GM18508 (cell line): ENCODE measurements at regions not wholly inside any gene's neighbourhood (a gene's known extent, or its start where the extent isn't known, plus 50 kb on each side); places are given as distances from the start of the nearest gene placed in this dataset.

ENCODE experiments used
- ATAC-seq: cut with Tn5 transposase; IDR thresholded peaks from one replicate; pipeline ENCODE4 v1.9.1; 2021; ENCODE audit warnings: moderate number of reproducible peaks; ENCODE audit not compliant: insufficient read depth, unreplicated experiment

- no peak for ATAC-seq
These were observed 166.7 kb downstream of the ICE1 start for GRCh38 chr5:5588887-5589826.

DNA sequence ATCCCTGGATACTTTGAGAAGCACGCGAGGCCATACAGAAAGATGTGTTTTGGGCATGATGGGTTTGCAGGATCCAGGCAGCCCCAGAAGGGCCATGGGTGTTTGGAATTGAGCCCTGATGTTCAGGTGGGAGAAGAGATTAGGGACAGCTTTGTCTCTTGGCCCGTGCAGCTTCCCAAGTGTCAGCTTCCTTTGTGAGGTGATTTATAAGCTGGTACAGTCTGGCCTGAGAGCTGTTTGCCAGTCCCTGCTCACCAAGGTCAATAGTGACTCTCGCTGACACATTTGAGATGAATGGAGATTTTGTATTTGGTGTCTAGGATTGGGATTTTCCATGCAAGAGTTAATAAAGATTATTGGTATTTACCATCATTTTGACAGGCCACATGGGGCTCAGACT lies 165.9 kb downstream of the ICE1 start:
- ATAC-seq: no peak

DNA sequence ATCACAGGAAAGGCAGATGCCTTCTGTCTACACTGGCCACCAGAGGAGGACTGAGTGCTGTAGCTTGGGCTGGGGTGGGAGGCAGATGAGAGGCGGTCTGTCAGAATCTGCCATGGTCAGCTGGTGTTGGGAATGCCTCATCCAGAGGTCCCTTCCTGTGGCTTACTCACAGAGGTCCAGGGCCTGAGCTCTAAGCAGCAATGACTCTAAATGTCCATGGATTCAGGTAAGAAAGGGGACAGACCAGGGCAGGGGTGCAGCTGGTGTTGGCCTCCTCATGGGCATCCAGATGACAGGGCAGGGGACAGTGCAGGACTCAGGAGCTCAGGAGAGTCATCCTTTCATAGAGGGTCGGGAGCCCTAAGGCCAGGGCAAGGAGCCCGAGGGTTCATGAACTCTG lies 165.0 kb downstream of the ICE1 start:
- no peak for ATAC-seq

- ATAC-seq: no peak
These were observed 164.2 kb downstream of the ICE1 start for GRCh38 chr5:5586721-5587120.

- ATAC-seq: no peak
These were observed 163.4 kb downstream of the ICE1 start for GRCh38 chr5:5585751-5586341.

- no peak for ATAC-seq
These were observed 162.3 kb downstream of the ICE1 start for GRCh38 chr5:5584751-5585150.

- ATAC-seq: no peak
These were observed 161.8 kb downstream of the ICE1 start for GRCh38 chr5:5584236-5584745.

DNA sequence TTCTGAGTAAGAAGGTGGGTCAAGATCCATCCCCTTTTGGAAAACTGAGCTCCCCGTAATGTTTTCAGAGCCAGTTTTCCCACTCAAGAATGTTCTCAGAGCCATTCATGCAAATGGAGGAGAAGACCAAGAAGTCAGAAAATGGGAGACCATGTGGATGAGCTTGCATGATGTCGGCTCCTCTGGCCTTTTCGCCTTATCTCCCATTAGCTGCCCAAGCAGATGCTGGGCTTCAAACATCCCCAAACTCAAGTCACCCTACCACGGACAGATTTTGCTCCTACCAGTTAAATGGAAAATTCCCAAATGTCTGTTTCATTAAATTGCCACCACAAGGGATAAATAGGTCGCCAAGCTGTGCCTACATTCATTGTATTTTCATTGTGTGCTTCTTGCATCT lies 161.4 kb downstream of the ICE1 start:
- ATAC-seq: no peak

- ATAC-seq: no peak
These were observed 160.7 kb downstream of the ICE1 start for GRCh38 chr5:5583023-5583765.

GRCh38 chr5:5581080-5581479 lies 158.6 kb downstream of the ICE1 start:
- no peak for ATAC-seq

GRCh38 chr5:5576744-5577143 lies 154.3 kb downstream of the ICE1 start:
- no peak for ATAC-seq

DNA sequence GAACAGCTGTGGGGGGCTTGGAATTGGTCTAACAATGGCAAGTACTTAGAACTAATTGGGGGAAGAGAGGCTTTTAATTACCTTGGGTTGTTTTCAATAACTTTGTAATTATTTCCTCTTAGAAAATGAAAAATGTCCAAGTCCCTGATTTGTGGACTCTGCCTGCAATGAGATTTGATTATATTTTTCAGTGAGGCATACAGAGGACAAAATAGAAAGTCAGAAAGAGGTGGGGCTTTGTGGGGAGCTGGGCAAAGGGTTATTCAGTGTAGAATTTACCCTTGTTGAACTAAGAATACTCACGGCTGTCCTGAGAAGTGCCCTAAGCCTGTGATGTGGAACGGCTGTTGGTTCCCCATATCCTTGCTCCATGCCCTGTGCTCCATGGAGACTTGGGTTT lies 153.0 kb downstream of the ICE1 start:
- ATAC-seq: no peak

DNA sequence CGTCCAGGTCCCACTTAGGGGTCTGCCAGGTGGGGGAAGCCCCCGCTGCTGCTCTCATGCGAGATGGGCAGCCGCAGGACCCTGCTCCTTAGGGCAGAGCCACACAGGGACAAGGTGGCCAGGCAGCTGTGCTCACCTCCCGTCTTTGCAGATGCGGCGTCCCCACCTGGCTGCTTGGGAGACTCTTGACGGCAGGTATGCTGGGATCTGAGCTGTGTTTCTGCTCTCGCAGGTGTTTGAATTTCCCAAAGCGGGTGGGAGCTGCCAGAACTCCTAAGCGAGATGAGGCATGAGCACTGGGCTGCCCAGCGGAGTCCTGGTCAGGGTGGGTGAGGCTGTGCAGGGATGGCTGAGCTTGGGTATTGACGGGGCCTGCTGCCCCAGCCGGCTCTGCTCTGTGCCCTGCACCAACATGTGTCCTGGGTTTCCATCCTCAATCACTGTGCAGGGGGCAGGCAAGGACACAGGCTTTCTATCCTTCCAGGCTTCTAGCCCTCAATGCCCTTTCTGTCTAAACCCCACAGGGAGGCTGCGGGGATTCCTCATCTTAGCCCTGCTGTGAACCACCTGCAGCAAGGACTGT lies 151.4 kb downstream of the ICE1 start:
- ATAC-seq: no peak

DNA sequence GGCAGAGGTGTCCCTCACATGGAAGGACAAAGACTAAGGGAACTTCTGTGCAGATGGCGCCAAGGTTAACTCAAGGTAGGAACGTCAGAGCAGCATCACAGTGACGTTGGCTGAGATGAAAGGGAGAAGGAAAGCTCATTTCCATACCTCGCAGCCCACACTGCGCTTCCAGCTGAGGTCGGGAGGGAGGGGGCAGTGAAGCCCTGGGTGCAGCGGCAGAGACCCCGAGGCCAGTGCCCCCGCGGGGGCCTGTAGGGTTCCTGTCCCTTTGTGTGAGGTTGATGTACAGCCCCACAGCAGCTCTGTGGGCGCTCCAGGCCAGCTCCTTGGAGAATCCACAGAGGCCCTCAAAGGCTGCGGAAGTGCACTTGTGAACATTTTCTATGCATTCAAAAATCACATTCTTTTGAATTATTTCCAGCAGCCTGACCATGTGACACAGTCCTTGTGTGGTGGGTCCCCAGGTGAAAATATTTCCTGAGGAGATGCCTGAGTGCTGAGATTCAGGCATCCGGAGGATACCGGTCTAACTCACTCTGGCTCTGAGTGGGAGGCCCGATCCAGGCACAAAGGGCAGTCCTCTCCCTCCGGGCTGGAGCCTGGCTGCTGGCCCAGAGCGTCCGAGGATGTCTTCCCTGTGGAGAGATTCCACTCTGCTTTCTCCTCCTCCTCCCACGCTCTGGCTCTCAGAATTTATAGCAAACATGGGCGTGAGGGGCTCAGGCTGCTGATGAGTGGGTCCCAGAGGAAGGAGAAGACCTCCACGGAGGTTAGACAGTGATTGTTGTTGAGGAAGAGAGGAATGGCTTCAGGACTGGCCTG lies 150.7 kb downstream of the ICE1 start:
- no peak for ATAC-seq

- ATAC-seq: no peak
These were observed 149.8 kb downstream of the ICE1 start for GRCh38 chr5:5572010-5572865.

DNA sequence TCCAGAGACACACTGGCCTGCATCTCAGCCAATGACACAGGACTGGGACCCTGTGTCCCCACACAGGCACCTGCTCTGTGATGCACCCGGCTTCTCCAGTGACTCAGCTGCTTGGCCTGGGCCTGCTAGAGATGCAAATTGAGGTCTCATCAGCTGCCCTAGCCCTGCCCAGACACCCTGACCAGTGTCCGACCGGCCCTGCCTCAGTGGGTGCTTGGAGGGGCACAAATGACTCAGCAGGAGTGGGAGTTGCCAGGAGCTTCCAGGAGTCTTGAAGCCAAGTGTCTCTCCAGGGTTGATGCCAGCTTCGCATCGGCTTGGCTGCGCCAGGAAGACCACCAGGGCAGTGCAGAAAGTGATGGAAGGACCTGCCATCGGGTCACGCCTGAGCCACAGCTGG lies 148.2 kb downstream of the ICE1 start:
- no peak for ATAC-seq

GRCh38 chr5:5564898-5565297 lies 142.4 kb downstream of the ICE1 start:
- ATAC-seq: no peak

DNA sequence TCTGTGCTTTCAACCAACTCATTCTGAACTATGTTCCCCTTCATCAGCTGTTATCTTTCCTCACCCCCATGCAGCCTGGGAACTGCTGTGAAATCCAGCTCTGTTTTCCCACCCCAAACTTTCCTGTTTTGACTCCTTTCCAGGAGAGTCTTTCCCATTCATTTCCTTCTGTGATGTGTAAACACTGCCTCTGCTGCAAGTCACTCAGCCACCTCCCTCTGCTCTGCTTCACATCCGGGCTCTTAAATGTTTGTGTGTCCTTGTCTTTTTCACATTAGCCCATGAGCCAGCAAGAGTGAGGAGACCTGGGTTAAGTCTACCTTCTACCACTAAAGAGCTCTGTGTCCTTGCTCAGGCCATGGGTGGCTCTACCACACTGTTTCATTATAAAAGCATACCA lies 137.5 kb downstream of the ICE1 start:
- no peak for ATAC-seq
